Fibroblast of the aortic adventitia (primary cell): ENCODE measurements at regions not wholly inside any gene's neighbourhood (a gene's known extent, or its start where the extent isn't known, plus 50 kb on each side); places are given as distances from the start of the nearest gene placed in this dataset.

ENCODE experiments used
- DNase-seq: peaks from one replicate; pipeline ENCODE4 v3.0.0-alpha.2; 2010; ENCODE audit warnings: low read depth
- H3K4me3 ChIP-seq: 2 replicates; pipeline ENCODE4 v1.5.1; 2011; ENCODE audit warnings: low read depth, mild to moderate bottlenecking, control low read depth, low read length, moderate library complexity
- CTCF ChIP-seq: IDR thresholded peaks from 2 replicates; pipeline ENCODE4 v1.5.1; 2011; ENCODE audit warnings: mild to moderate bottlenecking, low read length, control low read depth, inconsistent platforms; ENCODE audit not compliant: insufficient read depth

- TF ChIP-seq CTCF: no peak
- no peak for DNase-seq
- H3K4me3 ChIP-seq: no peak overlapping the region
Measured at GRCh38 chr13:53207556-53207955, 178.9 kb downstream of the OLFM4 start.

GRCh38 chr13:53214433-53214832, 185.8 kb downstream of the OLFM4 start:
- no peak overlapping the region for H3K4me3 ChIP-seq
- no peak for DNase-seq
- TF ChIP-seq CTCF: no peak

- no peak for TF ChIP-seq CTCF
- no peak overlapping the region for H3K4me3 ChIP-seq
- no peak for DNase-seq
Measured at GRCh38 chr13:53215563-53215962, 186.9 kb downstream of the OLFM4 start.

GRCh38 chr13:53216773-53217172, 188.2 kb downstream of the OLFM4 start:
- TF ChIP-seq CTCF: no peak
- no peak overlapping the region for H3K4me3 ChIP-seq
- no peak for DNase-seq

GRCh38 chr13:53217194-53217593, 188.6 kb downstream of the OLFM4 start:
- no peak overlapping the region for H3K4me3 ChIP-seq
- DNase-seq: no peak
- TF ChIP-seq CTCF: no peak

DNA sequence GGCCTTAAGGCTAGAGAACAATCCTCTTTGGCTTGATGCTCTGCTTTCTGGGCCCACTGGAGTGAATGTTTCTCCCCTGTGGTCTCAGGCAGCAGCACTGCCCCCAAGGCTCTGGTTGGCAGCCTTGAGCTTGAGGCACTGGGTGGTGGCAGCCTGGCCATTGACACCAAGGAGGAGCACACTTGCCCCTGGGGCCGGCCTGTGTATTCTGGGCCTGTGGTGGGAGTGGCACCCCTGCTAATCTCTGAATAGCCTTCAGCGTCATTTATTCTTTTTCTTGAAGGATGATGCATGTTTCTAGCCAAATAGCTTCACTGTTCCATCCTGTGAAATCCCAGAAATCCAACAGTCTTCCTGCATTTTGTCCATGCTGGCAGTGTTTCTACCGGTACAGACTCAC, 191.4 kb downstream of the OLFM4 start:
- no peak overlapping the region for H3K4me3 ChIP-seq
- TF ChIP-seq CTCF: no peak

DNA sequence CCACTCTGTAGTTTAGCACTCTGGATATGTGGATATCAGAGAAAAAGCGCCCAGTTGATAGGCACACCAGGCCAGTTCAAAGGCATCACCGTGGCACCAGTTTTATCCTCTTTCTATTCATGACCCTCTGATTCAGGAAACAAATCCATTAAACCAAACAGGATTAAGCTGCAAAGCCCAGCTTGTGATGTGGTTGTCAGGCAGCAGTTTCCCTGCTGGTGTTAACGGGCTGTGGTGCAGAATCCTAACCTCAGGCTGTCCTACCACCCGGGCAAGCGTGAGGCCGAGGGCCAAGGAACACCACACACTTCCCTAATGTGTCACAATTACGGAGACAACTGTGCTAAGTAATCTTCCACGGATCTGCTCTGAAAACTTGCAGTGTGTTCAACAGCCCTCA, 209.1 kb downstream of the OLFM4 start:
- no peak overlapping the region for H3K4me3 ChIP-seq
- DNase-seq: no peak
- TF ChIP-seq CTCF: no peak

More for the DNA sequence above, 191.4 kb downstream of the OLFM4 start:
- no peak for DNase-seq
